Astrocyte of the spinal cord (primary cell): ENCODE measurements at regions not wholly inside any gene's neighbourhood (a gene's known extent, or its start where the extent isn't known, plus 50 kb on each side); places are given as distances from the start of the nearest gene placed in this dataset.

ENCODE experiments used
- DNase-seq: peaks from one replicate; pipeline ENCODE4 v3.0.0; 2011; ENCODE audit warnings: low read depth, low spot score
- H3K4me3 ChIP-seq: 2 replicates; pipeline ENCODE4 v1.5.1; 2011; ENCODE audit warnings: low read depth, mild to moderate bottlenecking, low read length, moderate library complexity
- in situ Hi-C: cut with HindIII; loops from 2 replicates; pipeline ENCODE4 v1.10.0; 2017; ENCODE audit warnings: low sequenced_read_pairs
- TF ChIP-seq, protein P1 (sequence below): IDR thresholded peaks from 2 replicates; pipeline ENCODE4 v1.5.1; 2012; ENCODE audit warnings: low read depth, mild to moderate bottlenecking, low read length, inconsistent platforms

DNA sequence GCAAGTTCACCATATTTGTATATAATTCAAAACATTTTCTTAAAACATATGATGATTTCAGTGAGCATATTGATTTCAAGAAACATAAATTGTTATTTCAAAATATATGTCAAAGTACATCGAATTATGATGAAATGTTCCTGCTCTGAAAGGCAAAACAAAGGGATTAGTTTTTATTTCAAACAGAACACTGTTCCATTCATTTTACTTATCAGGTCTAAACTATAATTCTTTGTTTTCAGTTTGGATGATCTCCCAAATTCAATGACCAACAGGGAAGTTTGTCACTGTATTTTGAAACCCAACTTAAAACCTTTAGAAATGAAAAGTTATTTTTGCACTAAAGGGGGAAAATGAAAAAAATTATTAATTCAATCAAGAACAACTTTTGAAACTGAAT, 610.2 kb downstream of the SLITRK1 start:
- no peak for DNase-seq
- TF ChIP-seq, protein P1, sequence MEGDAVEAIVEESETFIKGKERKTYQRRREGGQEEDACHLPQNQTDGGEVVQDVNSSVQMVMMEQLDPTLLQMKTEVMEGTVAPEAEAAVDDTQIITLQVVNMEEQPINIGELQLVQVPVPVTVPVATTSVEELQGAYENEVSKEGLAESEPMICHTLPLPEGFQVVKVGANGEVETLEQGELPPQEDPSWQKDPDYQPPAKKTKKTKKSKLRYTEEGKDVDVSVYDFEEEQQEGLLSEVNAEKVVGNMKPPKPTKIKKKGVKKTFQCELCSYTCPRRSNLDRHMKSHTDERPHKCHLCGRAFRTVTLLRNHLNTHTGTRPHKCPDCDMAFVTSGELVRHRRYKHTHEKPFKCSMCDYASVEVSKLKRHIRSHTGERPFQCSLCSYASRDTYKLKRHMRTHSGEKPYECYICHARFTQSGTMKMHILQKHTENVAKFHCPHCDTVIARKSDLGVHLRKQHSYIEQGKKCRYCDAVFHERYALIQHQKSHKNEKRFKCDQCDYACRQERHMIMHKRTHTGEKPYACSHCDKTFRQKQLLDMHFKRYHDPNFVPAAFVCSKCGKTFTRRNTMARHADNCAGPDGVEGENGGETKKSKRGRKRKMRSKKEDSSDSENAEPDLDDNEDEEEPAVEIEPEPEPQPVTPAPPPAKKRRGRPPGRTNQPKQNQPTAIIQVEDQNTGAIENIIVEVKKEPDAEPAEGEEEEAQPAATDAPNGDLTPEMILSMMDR = no peak
- no peak overlapping the region for H3K4me3 ChIP-seq
- in situ Hi-C loops = no loop called here

DNA sequence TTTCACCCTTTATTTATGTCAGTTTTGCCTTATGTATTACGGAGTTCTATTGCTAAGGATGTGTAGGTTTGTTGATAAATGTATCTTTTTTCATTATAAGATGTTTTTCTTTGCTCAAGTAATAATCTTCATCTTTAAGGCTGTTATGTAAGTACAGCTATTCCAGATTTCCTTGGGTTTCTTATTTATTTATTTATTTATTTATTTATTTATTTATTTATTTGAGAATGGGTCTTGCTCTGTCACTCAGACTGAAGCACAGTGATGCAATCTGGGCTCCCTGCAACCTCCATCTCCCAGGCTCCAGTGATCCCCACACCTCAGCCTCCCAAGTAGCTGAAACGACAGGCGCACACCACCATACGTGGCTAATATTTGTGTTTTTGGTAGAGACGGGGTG, 617.0 kb downstream of the SLITRK1 start:
- DNase-seq = no peak
- H3K4me3 ChIP-seq = no peak overlapping the region
- in situ Hi-C loops = no loop called here
- TF ChIP-seq, protein P1 = no peak

DNA sequence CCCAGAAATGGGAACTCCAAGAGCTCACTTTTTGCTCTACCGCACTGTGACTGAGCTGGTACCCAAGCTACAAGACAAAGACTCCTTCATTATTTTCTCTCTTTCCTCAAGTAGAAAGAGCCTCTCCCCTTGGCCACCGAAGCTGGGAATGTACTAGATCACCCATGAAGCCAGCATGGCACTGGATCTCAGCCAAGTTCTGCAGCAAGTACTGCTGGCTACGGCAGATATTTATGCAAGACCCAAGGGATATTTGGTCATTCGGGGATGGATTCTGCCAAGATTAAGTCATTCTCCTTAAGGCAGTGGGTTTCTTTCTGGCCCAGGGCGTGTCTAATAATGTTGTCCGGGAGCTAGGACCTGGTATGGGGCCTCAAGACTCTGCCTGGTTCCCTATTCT, 633.5 kb downstream of the SLITRK1 start:
- in situ Hi-C loops = no loop called here
- DNase-seq = no peak
- no peak overlapping the region for H3K4me3 ChIP-seq
- TF ChIP-seq, protein P1 = no peak

GRCh38 chr13:83232626-83233025, 649.6 kb downstream of the SLITRK1 start:
- no peak for DNase-seq
- H3K4me3 ChIP-seq = no peak overlapping the region
- TF ChIP-seq, protein P1 = no peak
- in situ Hi-C loops = no loop called here

DNA sequence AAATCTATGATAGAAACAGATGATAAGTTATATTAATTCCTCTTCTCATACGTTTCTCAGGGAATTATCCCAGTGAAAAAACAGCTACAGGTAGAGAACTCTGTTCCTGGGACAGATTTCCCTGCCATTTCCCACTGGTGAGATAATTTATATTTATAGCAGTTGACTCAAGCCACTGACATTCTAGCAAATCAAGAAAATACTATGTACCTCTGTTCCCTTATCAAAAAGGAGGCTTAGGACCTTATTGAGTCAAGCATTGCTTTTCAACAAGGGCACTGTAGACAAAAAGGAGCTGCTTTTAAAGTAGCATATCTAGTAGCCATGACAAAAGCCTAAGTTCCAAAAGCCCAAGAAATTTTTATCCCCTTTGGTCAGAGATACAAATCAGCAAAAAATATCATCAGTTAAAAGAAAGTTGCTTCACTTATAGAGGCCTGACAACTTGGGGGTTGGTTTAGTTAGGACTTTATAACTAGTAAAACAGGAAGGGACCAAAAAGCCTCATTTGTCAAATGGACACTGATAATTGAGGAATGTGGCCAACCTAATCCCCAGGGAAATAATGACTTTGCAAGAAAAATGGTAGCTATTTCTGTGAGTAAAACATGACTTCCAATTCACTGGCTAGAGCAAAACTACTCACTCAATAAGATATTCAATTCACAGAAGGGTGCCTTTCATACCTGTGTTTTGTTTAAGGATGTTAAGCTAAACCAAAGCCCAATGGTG, 652.5 kb downstream of the SLITRK1 start:
- TF ChIP-seq, protein P1 = no peak
- in situ Hi-C loops = no loop called here
- no peak for DNase-seq
- H3K4me3 ChIP-seq = no peak overlapping the region

DNA sequence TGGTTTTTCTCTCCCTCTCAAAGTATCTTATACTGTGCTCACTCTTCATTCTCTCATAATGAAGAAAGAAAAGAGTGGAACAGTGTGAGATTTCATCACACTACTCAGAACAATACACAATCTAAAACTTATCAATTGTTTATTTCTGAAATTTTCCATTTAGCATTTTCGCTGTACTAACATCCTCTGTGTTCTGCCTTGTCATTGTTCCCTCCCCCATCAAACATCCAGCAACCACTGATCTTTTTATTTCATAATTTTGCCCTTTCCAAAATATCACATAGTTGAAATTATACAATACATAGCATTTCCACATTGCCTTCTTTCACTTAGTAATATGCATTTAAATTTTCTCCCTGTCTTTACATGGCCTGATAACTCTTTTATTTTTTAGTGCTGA, 658.7 kb downstream of the SLITRK1 start:
- DNase-seq = no peak
- in situ Hi-C loops = no loop called here
- TF ChIP-seq, protein P1 = no peak
- no peak overlapping the region for H3K4me3 ChIP-seq
